HG02798 (cell line): ENCODE measurements at regions not wholly inside any gene's neighbourhood (a gene's known extent, or its start where the extent isn't known, plus 50 kb on each side); places are given as distances from the start of the nearest gene placed in this dataset.
"Not testable (repeated sequence)": the region's sequence is repeated elsewhere in the genome, so short reads cannot be mapped to it uniquely, and the experiment has no call there.

Experiments used
- ATAC-seq: cut with Tn5 transposase; IDR thresholded peaks from one replicate; pipeline ENCODE4 v1.9.1; 2021; ENCODE audit warnings: mild to moderate bottlenecking; ENCODE audit not compliant: unreplicated experiment, poor library complexity

GRCh38 chr2:4780679-4781078 lies 911.5 kb upstream of the SOX11 start:
- no peak for ATAC-seq

GRCh38 chr2:4782647-4783046 lies 909.5 kb upstream of the SOX11 start:
- no peak for ATAC-seq

GRCh38 chr2:4791488-4791887 lies 900.7 kb upstream of the SOX11 start:
- ATAC-seq, result no peak

GRCh38 chr2:4792126-4792525 lies 900.1 kb upstream of the SOX11 start:
- no peak for ATAC-seq

GRCh38 chr2:4803396-4803795 lies 888.8 kb upstream of the SOX11 start:
- ATAC-seq, result no peak

GRCh38 chr2:4814137-4814536 lies 878.0 kb upstream of the SOX11 start:
- ATAC-seq, result not testable (repeated sequence)

- no peak for ATAC-seq
These were observed 864.3 kb upstream of the SOX11 start for GRCh38 chr2:4827836-4828235.

- no peak for ATAC-seq
These were observed 863.4 kb upstream of the SOX11 start for GRCh38 chr2:4828682-4829374.

- no peak for ATAC-seq
These were observed 860.4 kb upstream of the SOX11 start for GRCh38 chr2:4831751-4832150.

GRCh38 chr2:4832642-4833041 lies 859.5 kb upstream of the SOX11 start:
- ATAC-seq, result no peak

- no peak for ATAC-seq
These were observed 853.6 kb upstream of the SOX11 start for GRCh38 chr2:4838626-4839025.

- ATAC-seq, result no peak
These were observed 851.4 kb upstream of the SOX11 start for GRCh38 chr2:4840791-4841190.

- ATAC-seq, result no peak
These were observed 847.3 kb upstream of the SOX11 start for GRCh38 chr2:4844881-4845280.

- ATAC-seq, result no peak
These were observed 830.2 kb upstream of the SOX11 start for GRCh38 chr2:4862031-4862430.

GRCh38 chr2:4866198-4866597 lies 826.0 kb upstream of the SOX11 start:
- no peak for ATAC-seq

GRCh38 chr2:4868466-4868865 lies 823.7 kb upstream of the SOX11 start:
- no peak for ATAC-seq

- no peak for ATAC-seq
These were observed 823.0 kb upstream of the SOX11 start for GRCh38 chr2:4869154-4869553.

GRCh38 chr2:4873364-4873763 lies 818.8 kb upstream of the SOX11 start:
- no peak for ATAC-seq

- no peak for ATAC-seq
These were observed 818.1 kb upstream of the SOX11 start for GRCh38 chr2:4873876-4874593.

GRCh38 chr2:4882421-4882820 lies 809.8 kb upstream of the SOX11 start:
- ATAC-seq, result no peak

- no peak for ATAC-seq
These were observed 809.2 kb upstream of the SOX11 start for GRCh38 chr2:4882941-4883340.

- ATAC-seq, result no peak
These were observed 808.8 kb upstream of the SOX11 start for GRCh38 chr2:4883375-4883774.
